H1 (cell line): ENCODE measurements at regions not wholly inside any gene's neighbourhood (a gene's known extent, or its start where the extent isn't known, plus 50 kb on each side); places are given as distances from the start of the nearest gene placed in this dataset.

Experiments used
- YY1 ChIP-seq: IDR thresholded peaks from 2 replicates; pipeline ENCODE4 v1.6.1; 2011; ENCODE audit warnings: low read depth, mild to moderate bottlenecking, low read length

DNA sequence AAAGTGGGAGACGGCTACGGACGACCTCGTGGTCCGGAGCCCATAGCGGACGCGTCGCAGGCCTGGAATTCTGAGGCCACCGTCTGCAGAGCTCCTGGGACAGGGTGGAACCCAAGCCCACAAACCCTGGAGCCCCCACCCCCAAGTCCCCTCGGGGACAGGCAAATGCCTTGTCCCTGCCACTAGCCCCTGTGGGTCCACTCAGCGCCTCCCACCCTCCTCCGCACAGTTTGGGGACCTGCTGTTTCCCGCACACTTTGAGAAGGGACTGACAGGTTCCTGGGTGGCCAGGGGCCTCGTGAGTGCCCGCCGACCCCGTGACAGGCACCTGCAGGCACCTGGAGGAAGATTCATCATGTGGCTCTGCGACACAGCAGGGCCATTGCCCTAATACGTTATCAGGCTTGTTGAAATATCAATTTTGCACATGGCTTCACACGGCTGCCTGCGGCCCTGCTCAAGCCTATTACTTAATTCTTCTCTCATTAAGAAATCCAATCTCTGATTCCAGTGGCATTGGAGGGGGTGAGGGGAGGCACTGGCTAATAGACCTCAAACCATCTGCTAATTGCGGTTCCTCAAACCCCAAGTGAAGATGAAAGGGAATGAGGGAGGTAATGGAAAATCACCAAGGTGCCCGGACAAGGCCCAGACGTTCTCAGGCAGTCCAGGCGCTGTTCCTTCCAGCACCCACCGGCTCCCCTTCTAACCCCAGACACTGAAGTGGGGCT, 672.5 kb downstream of the BRD1 start (continued):
- TF ChIP-seq YY1 = no peak
